Activated naive CD8-positive, alpha-beta T cell treated with anti-CD3 and anti-CD28 coated beads, Interleukin-2, amount 50 U/mL, for 24 hours (primary cell): ENCODE measurements at regions not wholly inside any gene's neighbourhood (a gene's known extent, or its start where the extent isn't known, plus 50 kb on each side); places are given as distances from the start of the nearest gene placed in this dataset.

Source experiments
- ATAC-seq: fragments of 150-1000 bp; cut with Tn5 transposase; one replicate; pipeline ENCODE4 v1.10.0; 2021
- DNase-seq: peaks from one replicate; pipeline ENCODE4 v3.0.0; 2021
- H3K27ac Mint-ChIP-seq: one replicate; pipeline ENCODE4 v1.8.0; 2021; ENCODE audit warnings: mild to moderate bottlenecking, mixed read lengths
- H3K27me3 Mint-ChIP-seq: one replicate; pipeline ENCODE4 v1.8.0; 2021; ENCODE audit warnings: mixed read lengths
- H3K36me3 Mint-ChIP-seq: one replicate; pipeline ENCODE4 v1.8.0; 2021; ENCODE audit warnings: low read depth, mixed read lengths
- H3K4me1 Mint-ChIP-seq: one replicate; pipeline ENCODE4 v1.8.0; 2021; ENCODE audit warnings: mixed read lengths
- H3K4me3 Mint-ChIP-seq: one replicate; pipeline ENCODE4 v1.8.0; 2021; ENCODE audit warnings: mild to moderate bottlenecking, moderate library complexity, mixed read lengths
- H3K9me3 Mint-ChIP-seq: one replicate; pipeline ENCODE4 v1.8.0; 2021; ENCODE audit warnings: mixed read lengths

DNA sequence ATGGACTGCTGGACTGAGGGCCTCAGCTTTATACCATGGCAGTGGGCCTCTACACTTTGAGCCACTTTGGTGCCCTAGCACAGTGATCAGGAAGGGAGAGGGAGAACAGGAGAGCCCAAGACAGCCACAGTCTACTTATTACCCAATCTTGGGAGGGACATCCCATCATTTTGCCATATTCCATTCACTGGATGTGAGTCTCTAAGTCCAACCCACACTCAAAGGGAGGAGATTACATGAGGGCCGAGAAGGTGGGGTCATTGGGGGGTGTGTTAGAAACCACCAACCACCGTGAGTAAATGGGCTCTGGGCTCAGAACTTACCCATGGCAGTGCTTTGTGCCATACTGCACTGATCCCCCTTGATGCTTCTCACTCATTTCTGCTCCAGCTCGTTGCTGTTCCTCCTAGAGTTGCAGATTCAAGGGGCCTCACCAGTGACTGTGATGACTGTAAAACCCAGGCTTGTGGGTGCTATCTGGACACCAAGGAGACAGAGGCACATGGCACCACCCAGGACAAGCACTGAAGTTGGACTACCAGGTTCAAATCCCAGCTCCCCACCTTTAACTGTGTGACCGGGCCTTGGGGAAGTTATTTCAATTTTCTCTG lies 97.6 kb upstream of the RAB6C start:
- ATAC-seq, result no peak
- peaks cover 5% of the 10 kb centered on the region for H3K4me1 Mint-ChIP-seq
- DNase-seq, result no peak
- no peak overlapping the region for H3K4me3 Mint-ChIP-seq
- H3K9me3 Mint-ChIP-seq, result no peaks in the 10 kb centered on the region
- no peaks in the 10 kb centered on the region for H3K27me3 Mint-ChIP-seq
- no peaks in the 10 kb centered on the region for H3K36me3 Mint-ChIP-seq
- no peak overlapping the region for H3K27ac Mint-ChIP-seq

DNA sequence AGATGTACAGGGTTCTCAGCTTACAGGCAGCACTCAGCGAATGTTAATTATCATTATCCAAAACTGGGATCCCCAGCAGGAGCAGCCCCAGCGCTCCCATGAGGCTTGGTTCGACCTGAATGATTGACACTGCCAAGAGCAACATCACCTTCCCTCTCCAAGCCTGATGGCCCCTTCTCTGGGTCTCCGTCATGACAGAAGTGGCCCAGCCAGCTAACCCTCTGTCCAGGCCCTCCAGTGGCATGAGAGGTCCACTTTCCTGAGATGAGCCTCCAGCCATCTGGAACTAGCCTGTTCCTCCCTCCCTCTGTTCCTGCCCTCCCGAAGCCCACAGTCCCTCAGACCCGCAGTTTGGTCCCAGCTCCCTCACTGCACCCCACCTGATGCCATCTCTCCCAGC lies 97.0 kb upstream of the RAB6C start:
- Mint-ChIP-seq H3K9me3 (no peaks in the 10 kb centered on the region), H3K4me3 (no peak overlapping the region), H3K27me3 (no peaks in the 10 kb centered on the region), H3K4me1 (peaks cover 2% of the 10 kb centered on the region), H3K27ac (no peak overlapping the region), H3K36me3 (no peaks in the 10 kb centered on the region)
- no peak for DNase-seq
- no peak for ATAC-seq

DNA sequence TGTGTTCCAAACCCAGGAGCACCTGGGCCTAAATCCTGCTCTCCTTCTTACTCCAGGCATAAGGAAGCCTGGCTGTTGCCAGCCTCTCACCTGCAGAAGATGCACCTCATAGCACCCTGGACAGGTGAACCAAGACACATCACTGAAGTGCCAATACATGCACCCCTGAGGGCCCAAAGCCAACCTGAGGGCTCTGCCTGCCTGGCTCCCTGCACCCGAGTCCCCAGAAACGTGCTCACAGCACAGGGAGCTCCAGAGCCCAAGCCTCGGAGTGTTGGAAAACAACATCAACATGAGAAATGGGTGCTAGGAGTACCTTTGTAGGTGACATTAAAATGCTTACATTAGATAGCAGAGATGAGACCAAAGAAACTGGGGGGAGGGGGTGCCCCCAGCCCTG lies 96.3 kb upstream of the RAB6C start:
- ATAC-seq (no peak), DNase-seq (no peak)
- Mint-ChIP-seq H3K9me3 (no peaks in the 10 kb centered on the region), H3K27ac (no peak overlapping the region), H3K27me3 (no peaks in the 10 kb centered on the region), H3K4me1 (peaks cover 2% of the 10 kb centered on the region), H3K4me3 (no peak overlapping the region), H3K36me3 (no peaks in the 10 kb centered on the region)

DNA sequence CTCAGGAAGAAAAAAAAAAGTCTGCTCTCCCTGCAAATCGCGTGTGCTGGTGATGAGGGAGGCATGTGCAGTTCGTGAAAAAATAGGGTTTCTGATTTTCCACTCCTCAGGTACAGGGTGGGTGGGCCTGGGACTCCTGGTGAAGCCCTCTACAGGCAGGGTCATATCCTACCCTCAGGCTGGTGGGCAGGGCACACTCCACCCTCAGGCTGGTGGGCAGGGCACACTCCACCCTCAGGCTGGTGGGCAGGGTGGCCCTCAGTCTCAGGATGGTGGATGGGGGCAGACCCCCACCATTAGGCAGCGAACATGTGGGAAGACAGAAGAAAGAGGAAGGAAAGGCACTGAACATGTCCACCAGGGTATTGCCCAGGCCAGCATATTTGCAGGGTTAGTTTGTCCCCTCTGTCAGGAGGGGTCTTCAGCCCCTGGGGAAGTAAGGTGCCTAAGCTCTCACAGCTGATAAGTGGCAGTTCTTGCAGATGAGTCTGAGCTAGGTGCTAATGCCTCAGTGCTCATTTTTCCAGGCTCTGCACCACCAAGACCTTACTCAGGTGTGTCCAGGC lies 95.2 kb upstream of the RAB6C start:
- no peak for ATAC-seq
- Mint-ChIP-seq H3K9me3 (no peaks in the 10 kb centered on the region), H3K4me1 (no peaks in the 10 kb centered on the region)

DNA sequence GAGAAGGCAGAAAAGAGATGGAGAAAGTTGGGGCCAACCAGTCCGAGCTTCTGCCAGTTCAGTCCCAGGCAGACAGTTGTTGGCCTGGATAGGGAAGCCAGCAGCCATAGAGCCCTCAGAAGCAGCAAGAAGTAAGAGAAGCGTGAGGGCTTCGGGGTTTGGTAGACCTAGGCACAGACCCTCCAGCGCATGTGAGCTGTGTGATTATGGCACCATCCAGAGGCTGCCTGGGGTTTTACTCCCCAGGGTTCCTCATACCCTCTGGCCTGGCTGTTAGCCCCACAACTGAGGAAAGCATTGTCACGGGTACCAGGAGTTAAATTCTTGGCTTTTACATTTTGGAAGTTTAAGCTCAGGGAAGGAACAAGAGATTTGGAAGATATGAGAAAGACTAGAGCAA lies 93.7 kb upstream of the RAB6C start:
- Mint-ChIP-seq H3K4me3 (no peak overlapping the region), H3K4me1 (no peaks in the 10 kb centered on the region), H3K9me3 (no peaks in the 10 kb centered on the region), H3K36me3 (no peaks in the 10 kb centered on the region), H3K27ac (no peak overlapping the region), H3K27me3 (peaks cover 10% of the 10 kb centered on the region)
- ATAC-seq, result no peak
- no peak for DNase-seq

More for the DNA sequence above, 95.2 kb upstream of the RAB6C start:
- DNase-seq, result no peak
- H3K27me3 Mint-ChIP-seq, result peaks cover 6% of the 10 kb centered on the region
- H3K27ac Mint-ChIP-seq, result no peak overlapping the region
- no peaks in the 10 kb centered on the region for H3K36me3 Mint-ChIP-seq
- no peak overlapping the region for H3K4me3 Mint-ChIP-seq

DNA sequence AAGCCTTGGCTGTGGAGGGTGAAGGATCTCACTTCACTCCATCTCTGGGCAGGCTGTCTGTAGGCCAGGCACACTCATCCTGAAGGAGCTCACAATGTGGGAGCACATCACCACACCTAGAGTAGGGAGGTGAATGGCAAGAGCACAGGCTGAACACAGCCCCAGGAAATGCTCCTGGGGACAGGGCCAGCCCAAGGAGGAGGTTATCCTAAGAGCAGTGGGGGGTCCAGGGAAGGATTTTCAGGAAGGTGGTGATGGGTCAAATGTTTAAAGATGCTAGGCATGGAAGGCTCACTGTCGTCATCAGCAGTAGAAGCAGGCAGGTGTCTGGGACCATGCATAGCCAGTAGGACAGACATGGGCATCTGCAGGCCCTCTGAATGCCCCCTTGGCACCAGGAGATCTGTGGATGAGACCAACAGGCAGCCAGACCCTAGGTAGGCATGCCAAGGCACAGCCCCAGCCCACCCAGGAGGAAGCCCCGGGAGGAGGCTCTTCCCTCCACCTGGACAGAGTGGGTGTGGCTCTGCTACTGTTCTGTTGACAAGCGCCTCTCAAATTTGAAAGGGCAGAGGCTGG lies 91.7 kb upstream of the RAB6C start:
- ATAC-seq (no peak), DNase-seq (no peak)
- Mint-ChIP-seq H3K4me3 (no peak overlapping the region), H3K4me1 (no peaks in the 10 kb centered on the region), H3K9me3 (no peaks in the 10 kb centered on the region), H3K36me3 (no peaks in the 10 kb centered on the region), H3K27me3 (peaks cover 10% of the 10 kb centered on the region), H3K27ac (no peak overlapping the region)

DNA sequence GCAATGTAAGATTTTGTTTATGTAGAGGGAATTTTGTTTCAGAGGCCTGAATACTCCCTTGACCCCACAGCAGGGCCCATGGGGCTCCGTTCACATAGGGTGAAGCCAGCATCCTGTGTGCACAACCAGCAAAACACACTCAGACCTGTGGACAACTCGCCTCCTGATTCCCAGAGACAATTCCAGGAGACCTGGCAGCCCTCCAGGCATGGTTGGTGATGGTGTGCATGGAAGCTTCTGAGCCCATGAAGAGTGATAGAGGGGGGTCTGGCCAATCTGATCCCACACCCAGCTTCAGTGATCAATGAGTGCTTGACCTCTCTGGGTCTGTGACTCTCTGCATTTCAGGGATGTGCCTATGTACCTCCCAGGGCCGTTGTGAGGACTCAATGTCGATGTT lies 91.0 kb upstream of the RAB6C start:
- Mint-ChIP-seq H3K27me3 (peaks cover 10% of the 10 kb centered on the region), H3K36me3 (no peaks in the 10 kb centered on the region), H3K4me1 (no peaks in the 10 kb centered on the region), H3K4me3 (no peak overlapping the region), H3K27ac (no peak overlapping the region), H3K9me3 (no peaks in the 10 kb centered on the region)
- DNase-seq (no peak), ATAC-seq (no peak)

DNA sequence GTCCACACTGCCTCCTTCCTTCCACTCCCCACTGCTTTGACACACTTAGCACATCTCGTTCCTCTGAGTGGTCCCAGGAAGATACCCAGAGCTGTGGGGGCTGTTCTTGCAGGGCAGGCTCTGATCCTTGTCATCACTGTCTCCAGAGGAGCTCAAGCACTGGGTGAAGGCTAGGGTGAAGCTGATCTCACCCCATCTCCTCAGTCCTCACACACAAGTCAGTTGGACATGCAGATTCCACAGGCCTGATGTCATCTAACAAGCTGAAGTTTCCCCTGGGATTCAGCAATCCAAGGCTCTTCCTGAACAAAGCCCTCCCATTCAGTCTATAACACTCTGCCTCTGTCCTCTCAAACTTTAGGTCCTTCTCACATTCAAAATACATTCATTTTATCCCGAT lies 90.6 kb upstream of the RAB6C start:
- no peak for DNase-seq
- ATAC-seq, result no peak
- no peaks in the 10 kb centered on the region for H3K9me3 Mint-ChIP-seq
- no peaks in the 10 kb centered on the region for H3K36me3 Mint-ChIP-seq
- peaks cover 10% of the 10 kb centered on the region for H3K27me3 Mint-ChIP-seq
- H3K4me1 Mint-ChIP-seq, result no peaks in the 10 kb centered on the region
- H3K27ac Mint-ChIP-seq, result no peak overlapping the region
- H3K4me3 Mint-ChIP-seq, result no peak overlapping the region

DNA sequence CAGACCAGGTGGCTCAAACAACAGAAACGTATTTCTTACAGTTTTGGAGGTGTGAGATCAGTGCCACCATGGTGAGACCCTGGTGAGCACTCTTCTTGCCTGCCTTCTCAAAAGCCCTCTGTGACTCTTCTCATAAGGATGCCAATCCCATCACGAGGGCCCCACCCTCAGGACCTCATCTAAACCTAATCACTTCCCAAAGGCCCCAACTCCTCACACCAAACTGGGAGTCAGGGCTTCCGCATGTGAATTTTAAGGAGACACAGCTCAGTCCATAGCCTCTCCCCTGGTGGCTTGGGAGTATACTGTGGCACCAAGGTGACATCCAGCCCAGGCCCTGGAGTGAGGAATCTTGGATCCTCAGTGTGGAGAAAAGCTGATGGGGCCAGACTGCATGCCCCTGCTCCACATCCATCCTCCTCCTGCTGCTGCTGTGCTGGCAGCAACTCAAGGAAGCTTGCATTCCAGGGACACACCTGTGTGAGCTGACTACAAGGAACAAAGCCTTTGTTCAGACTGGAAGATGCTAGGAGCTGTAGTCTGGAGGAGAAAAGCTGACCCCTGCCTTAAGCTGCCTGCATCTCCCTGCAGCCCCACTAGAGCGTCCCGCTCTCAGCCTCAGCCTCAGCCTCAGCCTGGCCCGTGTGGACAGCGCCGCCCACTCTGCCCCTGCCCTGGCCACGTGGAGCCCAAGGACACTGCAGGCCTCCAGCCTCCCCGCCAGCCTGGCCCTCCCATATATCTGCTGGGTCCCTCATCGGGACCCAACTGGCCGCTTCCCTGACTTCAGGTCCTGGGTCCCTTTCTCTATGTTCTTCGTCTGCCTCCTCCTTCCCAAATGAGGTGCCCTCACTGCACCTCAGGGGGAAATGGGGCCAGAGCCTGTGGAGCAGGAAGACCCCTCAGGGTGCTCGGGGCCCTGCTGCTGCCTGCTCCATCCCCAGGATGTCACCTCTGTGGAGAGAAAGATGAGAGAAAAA lies 87.8 kb upstream of the RAB6C start:
- no peak for ATAC-seq
- no peaks in the 10 kb centered on the region for H3K4me1 Mint-ChIP-seq
- H3K36me3 Mint-ChIP-seq, result no peaks in the 10 kb centered on the region
- no peak for DNase-seq
- H3K9me3 Mint-ChIP-seq, result no peaks in the 10 kb centered on the region
- H3K4me3 Mint-ChIP-seq, result no peak overlapping the region
- H3K27me3 Mint-ChIP-seq, result peaks cover 12% of the 10 kb centered on the region
- no peak overlapping the region for H3K27ac Mint-ChIP-seq

DNA sequence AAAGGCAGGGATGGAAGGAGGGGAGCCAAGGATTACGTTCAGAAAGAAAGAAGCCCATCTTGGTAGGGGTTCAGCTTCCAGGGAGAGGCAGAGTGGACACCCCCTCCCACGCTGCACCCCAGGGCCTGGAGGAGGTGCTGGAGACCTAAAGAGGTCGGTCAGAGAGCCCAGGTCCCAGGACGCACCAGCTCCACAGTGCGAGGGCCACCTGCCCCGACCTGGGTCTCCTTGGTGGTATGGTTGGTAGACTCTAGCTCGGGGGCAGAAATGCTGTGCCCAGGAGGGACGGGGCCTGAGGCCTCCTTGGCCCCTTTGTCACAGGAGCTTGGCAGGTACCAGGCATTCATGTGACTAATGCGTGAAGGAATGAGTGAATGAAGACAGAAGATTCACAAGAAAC lies 87.1 kb upstream of the RAB6C start:
- H3K4me1 Mint-ChIP-seq, result no peaks in the 10 kb centered on the region
- peaks cover 17% of the 10 kb centered on the region for H3K27me3 Mint-ChIP-seq
- no peak for DNase-seq
- H3K27ac Mint-ChIP-seq, result no peak overlapping the region
- no peaks in the 10 kb centered on the region for H3K36me3 Mint-ChIP-seq
- no peaks in the 10 kb centered on the region for H3K9me3 Mint-ChIP-seq
- no peak for ATAC-seq
- no peak overlapping the region for H3K4me3 Mint-ChIP-seq

DNA sequence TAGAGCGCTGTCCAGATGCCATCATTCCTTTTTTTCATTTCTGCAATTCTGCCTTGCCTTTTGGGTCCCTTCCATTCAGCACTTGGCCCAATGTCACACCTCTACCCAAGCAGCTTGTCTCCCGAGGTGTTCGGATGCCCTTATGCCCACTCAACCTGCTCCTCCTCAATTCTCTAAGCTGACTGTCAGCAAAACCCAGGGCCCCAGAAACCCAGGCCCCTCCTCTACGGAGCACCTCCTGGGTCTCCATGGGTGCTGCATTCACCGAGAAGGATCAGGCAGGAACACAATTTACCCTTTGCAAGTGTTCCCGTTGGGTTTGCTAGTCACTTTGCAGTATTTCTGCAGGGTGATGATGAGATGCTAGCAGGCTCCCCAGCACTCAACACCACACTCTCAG lies 86.7 kb upstream of the RAB6C start:
- Mint-ChIP-seq H3K36me3 (no peaks in the 10 kb centered on the region), H3K4me3 (no peak overlapping the region), H3K27me3 (peaks cover 17% of the 10 kb centered on the region), H3K4me1 (no peaks in the 10 kb centered on the region), H3K27ac (no peak overlapping the region), H3K9me3 (no peaks in the 10 kb centered on the region)
- no peak for ATAC-seq
- DNase-seq, result no peak

DNA sequence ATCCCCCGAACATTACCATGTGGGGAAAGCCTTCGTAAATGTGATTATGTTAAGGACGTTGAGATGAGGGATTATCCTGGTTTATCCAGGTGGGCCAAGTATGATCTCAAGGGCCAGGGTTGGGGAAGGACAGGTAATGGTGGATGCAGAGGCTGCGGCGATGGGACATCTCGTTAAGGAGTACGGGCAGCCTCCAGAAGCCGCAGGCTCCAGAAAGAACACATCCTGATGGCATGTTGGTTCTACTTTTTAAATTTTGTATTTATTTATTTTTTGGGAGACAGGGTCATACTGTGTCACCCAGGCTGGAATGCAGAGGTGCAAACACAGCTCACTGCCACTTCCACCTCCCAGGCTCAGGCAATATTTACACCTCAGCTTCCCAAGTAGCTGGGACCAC lies 86.2 kb upstream of the RAB6C start:
- H3K4me1 Mint-ChIP-seq, result no peaks in the 10 kb centered on the region
- DNase-seq (no peak), ATAC-seq (no peak)
- no peaks in the 10 kb centered on the region for H3K36me3 Mint-ChIP-seq
- no peak overlapping the region for H3K27ac Mint-ChIP-seq
- H3K9me3 Mint-ChIP-seq, result no peaks in the 10 kb centered on the region
- peaks cover 17% of the 10 kb centered on the region for H3K27me3 Mint-ChIP-seq
- H3K4me3 Mint-ChIP-seq, result no peak overlapping the region

DNA sequence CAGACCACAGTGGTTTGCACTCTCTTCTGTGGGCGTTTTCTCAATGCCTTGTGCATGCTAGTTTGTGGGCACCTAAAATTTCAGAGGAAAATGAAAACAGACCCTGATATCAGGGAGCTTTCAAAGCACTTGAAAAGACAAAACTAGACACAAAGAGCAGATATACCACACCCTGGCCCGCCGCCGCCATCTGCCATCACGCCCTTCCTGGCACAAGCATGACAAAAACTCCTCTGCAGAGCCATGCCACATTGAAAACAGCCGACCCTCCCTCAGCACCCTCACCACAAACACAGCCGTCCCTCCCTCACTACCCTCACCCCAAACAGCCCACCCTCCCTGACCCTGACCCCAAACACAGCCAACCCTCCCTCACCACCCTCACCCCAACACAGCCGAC lies 84.8 kb upstream of the RAB6C start:
- Mint-ChIP-seq H3K9me3 (no peaks in the 10 kb centered on the region), H3K36me3 (no peaks in the 10 kb centered on the region), H3K27me3 (peaks cover 13% of the 10 kb centered on the region), H3K4me1 (no peaks in the 10 kb centered on the region), H3K27ac (no peak overlapping the region), H3K4me3 (no peak overlapping the region)
- DNase-seq, result no peak
- no peak for ATAC-seq

DNA sequence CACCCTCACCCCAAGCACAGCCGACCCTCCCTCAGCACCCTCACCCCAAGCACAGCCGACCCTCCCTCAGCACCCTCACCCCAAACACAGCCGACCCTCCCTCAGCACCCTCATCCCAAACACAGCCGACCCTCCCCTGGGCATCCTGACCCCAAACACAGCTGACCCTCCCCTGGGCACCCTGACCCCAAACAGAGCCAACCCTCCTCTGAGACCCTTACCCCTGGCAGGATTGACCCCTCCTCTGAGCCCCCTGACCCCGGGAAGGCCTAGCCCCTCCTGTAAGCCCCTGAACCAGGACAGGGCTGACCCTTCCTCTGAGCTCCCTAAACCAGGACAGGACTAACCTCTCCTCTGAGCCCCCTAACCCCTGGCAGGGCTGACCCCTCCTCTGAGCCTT lies 84.4 kb upstream of the RAB6C start:
- no peaks in the 10 kb centered on the region for H3K36me3 Mint-ChIP-seq

More for the DNA sequence above, 84.4 kb upstream of the RAB6C start:
- Mint-ChIP-seq H3K9me3 (no peaks in the 10 kb centered on the region), H3K27me3 (peaks cover 11% of the 10 kb centered on the region), H3K27ac (no peak overlapping the region), H3K4me3 (no peak overlapping the region), H3K4me1 (no peaks in the 10 kb centered on the region)
- DNase-seq (no peak), ATAC-seq (no peak)
